Activated CD4-positive, alpha-beta memory T cell treated with anti-CD3 and anti-CD28 coated beads for 36 hours (primary cell): ENCODE measurements at regions not wholly inside any gene's neighbourhood (a gene's known extent, or its start where the extent isn't known, plus 50 kb on each side); places are given as distances from the start of the nearest gene placed in this dataset.

Source experiments
- CTCF ChIA-PET: fragments of 350-600 bp; sonication (Branson Sonifier 250); formaldehyde crosslinking; loops from one replicate; lab custom pipeline; 2021; ENCODE audit warnings: antibody characterized with exemption, inconsistent platforms; lab: Charles Lee
- POLR2A ChIA-PET: fragments of 350-600 bp; sonication (Branson Sonifier 250); formaldehyde crosslinking; loops from one replicate; lab custom pipeline; 2021; ENCODE audit warnings: antibody characterized with exemption; lab: Charles Lee
- DNase-seq: peaks from one replicate; pipeline ENCODE4 v3.0.0-alpha.2; 2020
- H3K27ac Mint-ChIP-seq: one replicate; pipeline ENCODE4 v1.8.0; 2021; ENCODE audit warnings: mixed read lengths
- H3K27me3 Mint-ChIP-seq: one replicate; pipeline ENCODE4 v1.8.0; 2021; ENCODE audit warnings: mixed read lengths
- H3K36me3 Mint-ChIP-seq: one replicate; pipeline ENCODE4 v1.8.0; 2021; ENCODE audit warnings: mixed read lengths
- H3K4me1 Mint-ChIP-seq: one replicate; pipeline ENCODE4 v1.8.0; 2021; ENCODE audit warnings: low read depth, mixed read lengths
- H3K4me3 Mint-ChIP-seq: one replicate; pipeline ENCODE4 v1.8.0; 2021; ENCODE audit warnings: mild to moderate bottlenecking, mixed read lengths
- H3K9me3 Mint-ChIP-seq: one replicate; pipeline ENCODE4 v1.8.0; 2021; ENCODE audit warnings: mixed read lengths
- intact Hi-C: fragments of 100-400 bp; cut with micrococcal nuclease; formaldehyde crosslinking; loops from one replicate; pipeline ENCODE4 v1.15.1; 2023

DNA sequence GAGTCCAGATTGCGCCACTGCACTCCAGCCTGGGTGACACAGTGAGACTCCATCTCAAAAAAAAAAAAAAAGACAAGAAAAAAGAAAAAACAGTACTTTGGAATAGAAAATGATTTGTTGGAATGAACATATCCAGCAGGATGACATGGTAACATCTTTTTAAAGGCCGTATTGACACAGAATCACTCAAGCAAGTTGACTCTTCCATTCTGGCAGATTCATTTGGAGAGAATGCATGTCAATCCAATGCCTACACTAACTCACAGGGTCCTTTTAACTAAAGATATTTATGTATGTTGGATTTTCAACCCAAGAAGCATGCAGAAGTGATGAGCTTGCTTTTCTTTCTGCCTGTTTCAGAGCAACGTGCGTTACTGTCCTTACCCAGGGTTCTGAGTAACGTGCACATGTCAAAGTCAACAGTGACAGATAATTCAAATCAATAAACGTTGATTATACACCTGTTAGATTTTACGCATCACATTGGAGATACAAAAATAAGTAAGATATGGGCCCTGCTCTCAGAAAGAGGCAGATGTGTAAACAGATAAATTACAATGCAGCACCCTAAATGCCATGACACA lies 77.1 kb upstream of the FNDC3B start:
- no peak for DNase-seq
- no peaks in the 10 kb centered on the region for H3K36me3 Mint-ChIP-seq
- no peak overlapping the region for H3K27ac Mint-ChIP-seq
- H3K27me3 Mint-ChIP-seq = peaks cover 8% of the 10 kb centered on the region
- no peaks in the 10 kb centered on the region for H3K9me3 Mint-ChIP-seq
- intact Hi-C loops = no loop called here
- H3K4me1 Mint-ChIP-seq = no peaks in the 10 kb centered on the region
- ChIA-PET POLR2A (no interaction called here), CTCF (no interaction called here)
- H3K4me3 Mint-ChIP-seq = no peak overlapping the region

- H3K36me3 Mint-ChIP-seq = no peaks in the 10 kb centered on the region
- H3K27me3 Mint-ChIP-seq = peaks cover 4% of the 10 kb centered on the region
- ChIA-PET POLR2A (no interaction called here), CTCF (no interaction called here)
- H3K4me1 Mint-ChIP-seq = no peaks in the 10 kb centered on the region
- DNase-seq = no peak
- H3K4me3 Mint-ChIP-seq = no peak overlapping the region
- H3K27ac Mint-ChIP-seq = no peak overlapping the region
- intact Hi-C loops = no loop called here
- H3K9me3 Mint-ChIP-seq = no peaks in the 10 kb centered on the region
These were observed 75.8 kb upstream of the FNDC3B start for GRCh38 chr3:171963546-171963945.

- H3K27me3 Mint-ChIP-seq = no peaks in the 10 kb centered on the region
- H3K4me1 Mint-ChIP-seq = no peaks in the 10 kb centered on the region
- DNase-seq = no peak
- ChIA-PET CTCF (no interaction called here), POLR2A (no interaction called here)
- intact Hi-C loops = no loop called here
- H3K9me3 Mint-ChIP-seq = no peaks in the 10 kb centered on the region
- H3K4me3 Mint-ChIP-seq = no peak overlapping the region
- H3K36me3 Mint-ChIP-seq = no peaks in the 10 kb centered on the region
- H3K27ac Mint-ChIP-seq = no peak overlapping the region
These were observed 74.2 kb upstream of the FNDC3B start for GRCh38 chr3:171965067-171965712.

- H3K36me3 Mint-ChIP-seq = no peaks in the 10 kb centered on the region
These were observed 72.7 kb upstream of the FNDC3B start for GRCh38 chr3:171966533-171967136.

DNA sequence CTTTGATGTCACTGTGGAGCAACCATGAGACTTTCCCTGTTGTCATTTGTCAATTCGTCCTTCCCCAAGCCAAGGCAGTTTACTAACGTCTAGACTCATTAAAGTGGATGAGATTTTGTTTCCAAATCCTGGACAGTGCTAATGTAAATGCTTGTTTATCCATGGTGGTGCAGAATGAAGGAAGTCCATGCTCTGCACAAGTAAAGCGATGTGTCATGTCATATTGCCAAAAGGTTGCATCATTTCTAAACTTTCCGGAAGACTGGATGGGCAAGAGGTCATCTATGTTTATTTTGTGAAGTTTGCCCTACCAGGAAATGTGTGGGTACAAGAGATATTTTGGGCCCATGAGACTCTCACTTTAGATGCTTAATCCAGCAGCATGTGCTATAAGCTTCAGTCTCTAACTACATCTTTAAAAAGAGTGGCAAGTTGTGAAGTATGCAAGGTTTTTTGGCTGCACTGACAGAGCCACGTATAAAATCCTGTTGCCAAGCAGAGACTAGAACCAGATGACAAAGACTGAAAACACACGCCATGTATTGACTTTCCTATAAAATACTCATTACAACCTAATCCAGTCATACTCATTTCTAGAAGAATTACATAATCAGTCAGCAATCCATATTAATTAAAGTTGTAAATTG lies 72.1 kb upstream of the FNDC3B start:
- DNase-seq = no peak
- intact Hi-C loops = no loop called here
- no peaks in the 10 kb centered on the region for H3K36me3 Mint-ChIP-seq
- CTCF ChIA-PET = no interaction called here
- H3K9me3 Mint-ChIP-seq = no peaks in the 10 kb centered on the region
- no peak overlapping the region for H3K4me3 Mint-ChIP-seq
- H3K4me1 Mint-ChIP-seq = no peaks in the 10 kb centered on the region
- POLR2A ChIA-PET = no interaction called here
- no peak overlapping the region for H3K27ac Mint-ChIP-seq
- no peaks in the 10 kb centered on the region for H3K27me3 Mint-ChIP-seq

More at GRCh38 chr3:171966533-171967136, 72.7 kb upstream of the FNDC3B start:
- no peak overlapping the region for H3K27ac Mint-ChIP-seq
- POLR2A ChIA-PET = no interaction called here
- no peaks in the 10 kb centered on the region for H3K9me3 Mint-ChIP-seq
- DNase-seq = no peak
- no peaks in the 10 kb centered on the region for H3K4me1 Mint-ChIP-seq
- no peaks in the 10 kb centered on the region for H3K27me3 Mint-ChIP-seq
- intact Hi-C loops = no loop called here
- CTCF ChIA-PET = no interaction called here
- H3K4me3 Mint-ChIP-seq = no peak overlapping the region

- CTCF ChIA-PET = no interaction called here
- POLR2A ChIA-PET = no interaction called here
- no peak overlapping the region for H3K27ac Mint-ChIP-seq
- H3K4me3 Mint-ChIP-seq = no peak overlapping the region
- no peaks in the 10 kb centered on the region for H3K27me3 Mint-ChIP-seq
- intact Hi-C loops = no loop called here
- DNase-seq = no peak
- H3K4me1 Mint-ChIP-seq = no peaks in the 10 kb centered on the region
- no peaks in the 10 kb centered on the region for H3K36me3 Mint-ChIP-seq
- H3K9me3 Mint-ChIP-seq = no peaks in the 10 kb centered on the region
These were observed 71.3 kb upstream of the FNDC3B start for GRCh38 chr3:171967932-171968678.

- CTCF ChIA-PET = no interaction called here
- no peaks in the 10 kb centered on the region for H3K36me3 Mint-ChIP-seq
- no peaks in the 10 kb centered on the region for H3K4me1 Mint-ChIP-seq
- no peak overlapping the region for H3K4me3 Mint-ChIP-seq
- POLR2A ChIA-PET = no interaction called here
- no peaks in the 10 kb centered on the region for H3K9me3 Mint-ChIP-seq
- H3K27ac Mint-ChIP-seq = no peak overlapping the region
- no peak for DNase-seq
- intact Hi-C loops = no loop called here
- peaks cover 2% of the 10 kb centered on the region for H3K27me3 Mint-ChIP-seq
These were observed 69.0 kb upstream of the FNDC3B start for GRCh38 chr3:171970301-171970788.

GRCh38 chr3:171971919-171972514 lies 67.4 kb upstream of the FNDC3B start:
- no peaks in the 10 kb centered on the region for H3K9me3 Mint-ChIP-seq
- no peak overlapping the region for H3K27ac Mint-ChIP-seq
- H3K36me3 Mint-ChIP-seq = no peaks in the 10 kb centered on the region
- H3K27me3 Mint-ChIP-seq = peaks cover 2% of the 10 kb centered on the region
- POLR2A ChIA-PET = no interaction called here
- intact Hi-C loops = no loop called here
- no peaks in the 10 kb centered on the region for H3K4me1 Mint-ChIP-seq
- CTCF ChIA-PET = no interaction called here
- no peak overlapping the region for H3K4me3 Mint-ChIP-seq
- no peak for DNase-seq

- Mint-ChIP-seq H3K4me1 (peaks cover 1% of the 10 kb centered on the region), H3K27ac (no peak overlapping the region), H3K9me3 (no peaks in the 10 kb centered on the region), H3K27me3 (peaks cover 2% of the 10 kb centered on the region), H3K4me3 (no peak overlapping the region), H3K36me3 (no peaks in the 10 kb centered on the region)
- POLR2A ChIA-PET = no interaction called here
- no peak for DNase-seq
- intact Hi-C loops = no loop called here
- CTCF ChIA-PET = interaction anchor here (1.6 kb wide), 1 partner anchor 369 kb away, joined by 4 read pairs; no protein-coding TSS in a partner anchor
These were observed 66.5 kb upstream of the FNDC3B start for GRCh38 chr3:171972871-171973348.

- no peak for DNase-seq
- POLR2A ChIA-PET = no interaction called here
- no peak overlapping the region for H3K4me3 Mint-ChIP-seq
- intact Hi-C loops = no loop called here
- CTCF ChIA-PET = no interaction called here
- H3K27ac Mint-ChIP-seq = no peak overlapping the region
- H3K36me3 Mint-ChIP-seq = no peaks in the 10 kb centered on the region
- H3K9me3 Mint-ChIP-seq = no peaks in the 10 kb centered on the region
- H3K4me1 Mint-ChIP-seq = peaks cover 1% of the 10 kb centered on the region
- H3K27me3 Mint-ChIP-seq = peaks cover 2% of the 10 kb centered on the region
These were observed 64.2 kb upstream of the FNDC3B start for GRCh38 chr3:171974986-171975837.

- H3K9me3 Mint-ChIP-seq = no peaks in the 10 kb centered on the region
- ChIA-PET CTCF (no interaction called here), POLR2A (no interaction called here)
- peaks cover 5% of the 10 kb centered on the region for H3K4me1 Mint-ChIP-seq
- DNase-seq = no peak
- intact Hi-C loops = no loop called here
- H3K27ac Mint-ChIP-seq = no peak overlapping the region
- H3K36me3 Mint-ChIP-seq = no peaks in the 10 kb centered on the region
- no peak overlapping the region for H3K4me3 Mint-ChIP-seq
- peaks cover 2% of the 10 kb centered on the region for H3K27me3 Mint-ChIP-seq
These were observed 62.9 kb upstream of the FNDC3B start for GRCh38 chr3:171976526-171976925.
